ENCODE measurements at regions not wholly inside any gene's neighbourhood (a gene's known extent, or its start where the extent isn't known, plus 50 kb on each side); places are given as distances from the start of the nearest gene placed in this dataset.

DNA sequence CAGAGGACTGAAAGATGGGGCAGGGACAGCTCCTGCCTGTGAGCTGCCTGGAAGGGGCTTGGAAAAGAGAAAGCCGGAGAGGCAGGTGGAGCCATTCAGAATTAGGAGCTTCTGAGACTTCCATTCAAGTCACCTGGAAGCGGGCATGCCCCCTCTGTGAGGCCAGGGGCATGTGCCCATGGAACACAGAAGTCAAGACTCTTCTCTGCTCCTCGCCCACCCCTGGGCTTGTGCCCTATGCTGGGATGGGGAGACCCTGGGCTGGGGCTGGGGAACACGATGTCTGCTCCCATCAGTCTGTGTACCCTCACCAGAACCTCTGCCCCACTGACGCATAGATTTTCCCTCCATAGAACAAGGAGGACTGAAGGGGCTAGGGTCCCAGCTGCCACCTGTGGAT, 372.0 kb downstream of the SHANK2 start:
- in situ Hi-C loops (cut with HindIII; ENCODE audit: low pct_unique_long_range_greater_than_20kb, low sequenced_read_pairs) = no loop called here
- DNase-seq (ENCODE audit: low read depth, low spot score) = no peak

DNA sequence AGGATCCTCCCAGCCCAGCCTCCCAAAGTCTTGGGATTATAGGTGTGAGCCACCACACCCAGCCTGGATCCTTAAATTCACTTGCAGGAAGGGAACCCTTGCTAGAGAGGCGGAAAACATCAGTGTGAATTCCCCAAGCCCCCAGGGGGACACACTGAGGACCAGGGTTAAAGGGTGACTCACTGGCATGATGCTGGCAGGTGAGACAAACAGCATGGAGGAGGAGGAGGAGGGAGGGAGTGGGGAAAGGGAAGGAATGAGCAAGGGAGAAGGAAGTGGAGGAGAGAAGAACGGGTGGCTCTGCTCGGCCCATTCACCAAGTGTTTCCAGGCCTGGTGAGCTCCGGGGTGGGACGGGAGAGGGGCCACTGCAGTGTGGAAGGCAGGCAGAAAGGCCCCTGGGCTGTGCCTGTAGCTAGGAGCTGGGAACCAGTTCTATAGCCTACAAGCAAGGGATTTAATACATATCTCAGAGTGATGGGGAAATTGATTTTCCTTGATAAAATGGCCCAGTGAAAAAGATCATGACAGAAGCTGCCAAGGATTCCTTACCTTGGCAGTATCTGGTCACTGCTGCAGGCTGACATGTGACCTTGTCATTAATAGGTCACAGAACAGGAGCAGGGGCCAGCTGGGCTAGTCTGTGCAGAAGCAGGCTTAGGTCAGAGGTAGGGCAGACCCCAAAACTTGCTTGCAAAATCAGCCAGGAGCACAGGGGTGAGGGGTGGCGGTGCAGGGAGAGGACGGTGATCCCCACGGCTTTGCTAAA, 370.2 kb downstream of the SHANK2 start:
- in situ Hi-C loops (cut with HindIII; ENCODE audit: low pct_unique_long_range_greater_than_20kb, low sequenced_read_pairs) = no loop called here
- no peak for DNase-seq (ENCODE audit: low read depth, low spot score)

DNA sequence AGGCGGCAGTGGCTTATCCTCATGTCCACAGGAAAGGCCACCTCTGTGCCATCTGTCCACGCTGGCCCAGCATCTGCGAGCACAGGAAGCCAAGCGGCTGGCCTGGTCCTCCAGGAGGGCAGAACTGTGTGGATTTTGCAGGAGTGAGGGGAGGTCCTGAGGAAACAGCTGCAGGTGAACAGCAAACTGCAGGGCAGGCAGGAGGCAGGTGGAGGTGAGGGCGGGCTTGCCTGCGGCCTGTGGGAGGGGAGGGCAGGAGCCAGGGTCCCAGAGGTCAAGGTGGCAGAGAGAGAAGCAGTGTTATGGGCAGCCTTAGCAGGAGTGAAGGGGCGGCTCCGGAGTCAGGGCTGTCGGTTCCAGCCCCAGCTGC, 369.7 kb downstream of the SHANK2 start:
- in situ Hi-C loops (cut with HindIII; ENCODE audit: low pct_unique_long_range_greater_than_20kb, low sequenced_read_pairs) = no loop called here
- no peak for DNase-seq (ENCODE audit: low read depth, low spot score)

DNA sequence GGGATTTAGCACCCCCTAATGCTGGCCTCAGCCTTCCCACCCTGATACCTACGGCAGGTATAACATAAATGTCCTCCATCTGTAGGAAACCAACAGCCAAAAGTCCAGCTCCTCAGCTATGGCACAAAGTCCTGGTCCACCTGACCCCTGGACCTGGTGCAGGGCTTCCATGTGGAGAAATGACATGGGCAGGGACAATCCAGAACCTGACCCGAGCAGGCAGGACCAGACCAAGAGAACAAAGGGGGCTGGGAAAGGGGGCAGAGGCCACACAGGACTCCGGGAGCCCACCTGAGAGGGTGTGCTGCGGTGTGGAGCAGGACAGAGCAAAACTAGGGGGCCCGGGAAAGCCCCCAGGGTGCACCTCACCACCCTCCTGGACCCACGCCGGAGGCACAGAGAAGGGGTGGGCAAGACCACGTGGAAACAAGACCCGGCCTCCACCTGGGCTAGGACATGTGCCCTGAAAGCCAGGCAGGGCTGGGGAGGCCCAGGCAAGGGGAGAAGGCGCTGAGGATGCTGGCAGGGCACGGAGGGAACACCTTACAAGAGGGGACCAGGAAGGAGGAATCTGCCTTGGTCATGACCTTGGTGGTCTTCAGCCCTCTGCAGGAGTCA, 368.9 kb downstream of the SHANK2 start:
- DNase-seq (ENCODE audit: low read depth, low spot score) = no peak
- in situ Hi-C loops (cut with HindIII; ENCODE audit: low pct_unique_long_range_greater_than_20kb, low sequenced_read_pairs) = no loop called here

DNA sequence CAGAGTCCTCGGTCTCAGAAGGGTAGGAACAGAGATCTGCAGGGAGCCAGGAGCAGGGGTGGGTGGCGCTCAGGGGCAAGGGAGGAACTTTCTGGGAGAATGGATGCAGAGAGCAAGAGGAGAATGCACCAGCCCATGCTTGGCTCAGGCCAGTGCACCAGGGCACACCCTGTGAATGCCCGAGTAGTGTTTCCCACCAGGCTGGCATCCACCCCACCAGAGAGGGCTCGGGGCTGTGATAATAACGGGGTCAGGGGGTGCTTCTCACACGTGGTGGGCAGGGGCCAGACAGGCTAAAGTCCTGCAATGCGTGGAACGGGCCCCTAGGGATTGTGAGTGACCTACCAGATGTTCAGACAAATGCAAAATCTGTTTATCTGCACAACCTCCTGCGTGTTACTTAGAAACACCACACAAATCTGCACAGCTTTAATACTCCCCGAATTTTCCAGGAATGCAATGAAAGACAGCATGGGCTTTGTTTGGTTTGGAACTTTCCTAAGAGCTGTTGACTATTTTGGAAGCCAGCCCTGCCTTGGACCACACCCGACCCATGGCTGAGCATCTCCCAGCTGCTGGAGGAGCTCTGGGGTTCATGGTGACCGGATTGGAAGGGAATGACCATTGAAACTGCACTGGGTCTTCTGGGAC, 368.3 kb downstream of the SHANK2 start:
- in situ Hi-C loops (cut with HindIII; ENCODE audit: low pct_unique_long_range_greater_than_20kb, low sequenced_read_pairs) = no loop called here
- no peak for DNase-seq (ENCODE audit: low read depth, low spot score)

DNA sequence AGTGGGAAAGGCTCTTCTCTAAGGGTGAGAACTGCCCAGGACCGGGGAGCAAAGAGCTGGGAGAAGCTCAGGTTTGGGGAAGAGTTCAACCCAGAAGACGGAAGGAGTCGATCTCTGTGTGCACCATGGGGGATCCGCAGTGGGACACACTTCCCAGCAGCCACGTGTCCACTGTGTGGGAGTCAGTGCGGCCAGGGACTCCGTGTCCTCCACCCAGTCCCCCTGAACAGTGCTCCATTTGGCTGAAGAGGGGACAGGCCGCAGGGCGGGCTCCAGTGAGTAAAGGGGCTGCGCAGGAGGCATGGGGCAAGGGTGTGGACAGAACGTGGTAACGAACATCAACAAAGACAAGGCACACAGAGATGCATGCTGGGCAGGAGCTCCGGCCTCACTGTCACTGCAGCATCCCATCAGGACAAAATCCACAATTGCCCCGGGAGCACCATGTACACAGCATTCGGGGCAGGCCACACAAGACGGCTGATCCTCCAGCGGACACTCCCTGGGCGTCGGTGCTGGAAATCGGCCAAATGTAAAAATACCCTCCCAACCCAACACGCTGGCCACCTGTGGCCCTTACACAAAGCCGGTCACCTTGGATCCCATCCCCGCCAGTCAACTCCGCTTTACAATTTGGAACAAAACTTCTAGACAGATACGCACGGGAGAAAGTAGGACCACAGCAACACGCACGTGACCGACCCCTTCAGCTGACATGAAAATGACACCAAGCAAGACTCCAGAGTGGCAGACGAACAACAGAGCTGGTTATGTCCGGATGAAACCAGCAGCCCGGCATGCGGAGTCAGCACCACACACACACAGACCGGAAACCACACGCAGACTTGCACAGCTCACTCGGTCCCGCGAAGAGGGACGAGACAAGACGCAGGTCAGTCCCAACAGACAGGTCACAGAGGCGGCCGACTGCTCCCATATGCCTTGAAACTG, 366.8 kb downstream of the SHANK2 start:
- DNase-seq (ENCODE audit: low read depth, low spot score) = no peak
- in situ Hi-C loops (cut with HindIII; ENCODE audit: low pct_unique_long_range_greater_than_20kb, low sequenced_read_pairs) = no loop called here

DNA sequence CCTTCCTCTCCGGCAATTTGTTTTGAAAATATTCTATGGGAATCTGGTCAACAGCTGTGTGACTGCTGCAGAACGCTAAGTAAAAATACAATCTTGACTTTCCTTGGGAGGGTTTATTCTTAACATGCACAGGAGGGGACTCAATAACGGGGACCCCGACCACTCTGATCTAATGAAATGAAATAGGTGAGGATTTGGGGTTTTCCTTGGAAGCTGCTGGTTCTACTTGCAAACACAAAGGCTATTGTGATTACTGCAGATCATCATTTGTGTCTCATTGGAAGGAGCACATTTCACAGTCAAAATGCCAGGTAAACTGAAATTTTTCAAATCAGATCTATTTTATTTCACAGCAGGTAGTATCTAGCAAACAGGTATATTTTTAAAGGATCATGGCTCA, 366.1 kb downstream of the SHANK2 start:
- in situ Hi-C loops (cut with HindIII; ENCODE audit: low pct_unique_long_range_greater_than_20kb, low sequenced_read_pairs) = no loop called here
- DNase-seq (ENCODE audit: low read depth, low spot score) = no peak

DNA sequence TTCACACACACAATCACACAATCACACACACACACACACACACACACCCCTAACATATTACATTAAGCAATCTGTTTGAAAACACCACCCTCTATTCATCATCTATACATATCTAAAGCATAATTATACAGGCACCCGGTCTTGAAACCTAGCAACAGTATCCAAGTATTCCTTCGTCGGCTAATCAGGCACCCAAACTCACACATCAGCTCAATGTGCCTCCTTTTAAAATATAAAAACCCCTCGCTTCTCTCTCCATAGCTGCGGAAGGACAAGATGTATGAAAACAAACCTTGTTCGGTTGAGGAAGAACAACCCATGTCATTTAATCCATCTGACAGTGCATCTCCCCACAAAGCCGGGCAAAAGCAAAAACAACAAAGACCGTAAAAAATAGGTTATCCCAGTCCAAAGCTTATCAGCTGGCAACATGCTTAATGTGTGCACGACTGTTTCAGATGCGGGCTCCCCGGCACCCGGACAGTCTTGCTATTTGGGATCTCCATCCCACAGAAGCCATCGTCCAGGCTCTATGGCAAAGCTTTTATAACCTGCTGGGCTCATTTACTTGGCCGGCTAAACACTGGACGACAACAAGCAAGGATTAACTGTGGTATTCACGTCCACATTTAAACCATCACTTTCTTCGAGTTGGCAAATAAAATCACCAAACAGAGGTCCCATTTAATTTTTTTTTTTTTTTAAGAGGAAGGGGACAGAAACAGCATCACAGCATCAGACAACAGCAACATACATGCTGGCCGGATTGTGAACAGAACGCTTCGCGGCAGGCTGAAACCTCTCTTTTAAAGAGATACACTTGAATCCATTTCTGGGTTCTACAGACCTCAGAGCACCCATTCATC, 365.5 kb downstream of the SHANK2 start:
- in situ Hi-C loops (cut with HindIII; ENCODE audit: low pct_unique_long_range_greater_than_20kb, low sequenced_read_pairs) = no loop called here
- no peak for DNase-seq (ENCODE audit: low read depth, low spot score)

DNA sequence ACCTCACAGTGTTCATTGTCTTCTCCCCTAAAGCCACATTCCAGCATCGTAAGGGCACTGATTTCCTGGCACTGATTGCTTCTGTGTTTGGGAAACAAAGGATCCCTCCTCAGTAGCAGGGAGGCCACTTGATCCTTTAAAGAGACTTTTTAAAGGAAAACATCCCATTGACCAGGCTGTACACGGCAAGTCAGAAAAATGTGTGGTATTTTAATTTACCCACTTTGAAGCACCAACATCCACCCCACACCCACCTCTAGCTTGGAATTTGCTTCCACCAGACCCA, 364.9 kb downstream of the SHANK2 start:
- no peak for DNase-seq (ENCODE audit: low read depth, low spot score)
- in situ Hi-C loops (cut with HindIII; ENCODE audit: low pct_unique_long_range_greater_than_20kb, low sequenced_read_pairs) = no loop called here

DNA sequence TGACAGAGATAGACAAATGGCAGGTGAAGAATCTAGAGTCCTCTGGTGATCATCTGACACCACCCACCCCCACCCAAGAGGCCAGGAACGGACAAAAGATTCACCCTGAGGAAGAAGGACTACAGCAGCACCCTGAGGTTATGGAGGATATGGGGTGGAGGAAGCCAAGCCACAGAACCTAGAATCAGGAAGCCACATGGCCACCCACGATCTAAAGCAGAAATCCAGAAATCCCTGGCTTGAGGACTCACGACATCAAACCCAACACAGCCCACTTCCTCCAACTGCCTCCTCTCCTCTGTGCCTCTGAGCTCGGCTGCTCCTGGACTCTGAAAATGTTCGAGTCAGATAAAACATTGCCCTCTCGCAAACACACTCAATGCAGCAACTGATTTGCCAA, 364.3 kb downstream of the SHANK2 start:
- in situ Hi-C loops (cut with HindIII; ENCODE audit: low pct_unique_long_range_greater_than_20kb, low sequenced_read_pairs) = no loop called here
- no peak for DNase-seq (ENCODE audit: low read depth, low spot score)

DNA sequence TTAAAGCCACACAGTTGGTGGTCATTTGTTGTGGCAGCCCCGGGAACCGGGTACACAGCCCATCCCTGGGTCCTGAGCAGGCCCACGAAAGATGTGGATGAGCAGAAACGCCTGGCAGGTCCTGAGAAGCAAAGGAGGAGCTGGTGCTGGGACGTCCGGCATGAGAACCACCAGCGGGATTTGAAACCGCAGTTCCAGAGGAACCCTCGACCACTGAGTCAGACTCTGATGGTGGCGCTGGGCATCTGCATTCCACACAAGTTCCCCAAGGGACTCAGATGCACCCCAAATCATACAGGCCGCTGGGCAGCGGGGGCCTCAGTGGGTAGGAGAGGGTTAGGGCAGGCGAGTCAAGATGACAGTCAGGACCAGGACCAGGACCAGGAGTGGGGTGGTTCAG, 363.0 kb downstream of the SHANK2 start:
- no peak for DNase-seq (ENCODE audit: low read depth, low spot score)
- in situ Hi-C loops (cut with HindIII; ENCODE audit: low pct_unique_long_range_greater_than_20kb, low sequenced_read_pairs) = no loop called here

DNA sequence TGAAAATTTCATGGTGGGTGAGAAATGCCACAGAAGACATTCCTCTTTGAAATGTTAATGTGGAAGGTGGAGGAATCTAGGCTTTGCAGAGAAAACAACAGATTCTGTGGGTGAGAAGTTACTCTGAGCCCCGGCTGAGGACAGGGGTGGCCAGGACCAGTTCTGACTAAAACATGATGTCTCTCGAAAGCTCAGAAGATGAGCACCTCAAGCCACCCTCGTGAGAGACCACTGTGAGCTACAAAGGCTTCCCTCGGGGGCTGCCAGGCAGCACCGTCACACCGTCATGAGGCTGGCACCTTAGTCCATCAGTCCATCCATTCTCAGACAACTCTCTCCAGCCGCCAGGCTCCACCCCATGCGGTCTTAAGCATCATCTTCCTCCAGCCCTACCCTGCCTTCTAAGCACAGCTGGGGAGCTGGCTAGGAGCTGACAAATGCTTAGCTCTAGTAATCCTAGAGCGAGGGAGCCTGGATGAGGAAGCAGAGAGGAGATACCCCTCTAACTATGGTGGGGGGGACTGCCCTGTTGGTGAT, 360.5 kb downstream of the SHANK2 start:
- in situ Hi-C loops (cut with HindIII; ENCODE audit: low pct_unique_long_range_greater_than_20kb, low sequenced_read_pairs) = no loop called here

DNA sequence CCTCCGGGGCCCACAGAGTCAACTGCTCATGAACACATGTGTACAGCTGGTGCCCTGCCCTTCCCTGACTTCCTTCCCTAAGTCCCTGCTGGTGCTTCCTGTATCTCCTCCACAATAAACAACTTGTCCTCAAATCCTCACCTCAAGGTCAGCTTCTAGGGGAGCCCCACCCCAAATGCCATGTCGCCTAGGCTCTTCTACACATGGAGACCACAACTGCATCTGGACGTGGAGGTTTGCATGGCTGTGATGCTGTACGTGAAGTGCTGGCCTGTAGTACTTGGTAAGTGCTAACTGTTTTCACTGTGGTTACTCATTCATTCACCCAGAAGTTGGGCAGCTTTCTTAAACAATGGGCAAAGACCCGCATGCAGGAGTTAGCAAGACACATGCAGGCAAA, 359.5 kb downstream of the SHANK2 start:
- no peak for DNase-seq (ENCODE audit: low read depth, low spot score)
- in situ Hi-C loops (cut with HindIII; ENCODE audit: low pct_unique_long_range_greater_than_20kb, low sequenced_read_pairs) = no loop called here

More for the DNA sequence above, 360.5 kb downstream of the SHANK2 start:
- no peak for DNase-seq (ENCODE audit: low read depth, low spot score)

DNA sequence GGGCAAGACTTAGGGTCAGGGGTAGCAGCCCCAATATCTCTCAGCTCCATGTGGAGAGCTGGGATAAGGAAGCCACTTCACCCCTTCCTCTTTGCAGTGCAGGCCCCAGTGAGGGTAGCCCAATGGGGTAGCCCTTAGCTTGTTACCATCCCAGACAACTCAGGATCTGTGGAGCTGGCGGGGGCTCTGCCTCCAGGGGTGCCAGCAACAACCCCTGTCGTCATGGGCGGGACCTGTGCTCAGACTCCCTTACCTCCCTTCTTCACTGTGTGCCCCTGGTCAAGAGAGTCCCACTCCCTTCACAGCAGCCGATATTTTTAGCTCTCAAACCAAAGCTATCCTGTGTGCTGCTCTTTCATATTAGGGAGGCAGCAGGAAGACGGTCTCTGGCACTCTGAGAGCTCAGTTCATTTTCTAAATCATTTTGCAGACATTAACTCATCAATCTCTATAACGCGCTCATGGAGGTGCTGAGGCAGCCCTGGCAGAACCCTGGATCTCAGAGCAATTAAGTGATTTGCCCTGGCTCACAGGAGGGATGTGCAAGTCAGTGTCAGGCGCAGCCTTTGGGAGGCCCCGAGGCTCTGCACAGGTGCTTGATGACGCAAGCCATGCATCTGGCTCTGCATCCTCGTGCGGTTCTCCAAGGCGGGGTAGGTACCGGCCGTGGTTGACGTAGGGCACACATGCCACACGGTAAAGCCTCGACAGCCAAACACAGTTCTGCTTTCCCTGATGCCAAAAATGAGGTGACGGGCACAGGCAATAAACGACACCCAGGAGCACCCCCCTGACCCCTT, 357.6 kb downstream of the SHANK2 start:
- in situ Hi-C loops (cut with HindIII; ENCODE audit: low pct_unique_long_range_greater_than_20kb, low sequenced_read_pairs) = no loop called here
- DNase-seq (ENCODE audit: low read depth, low spot score) = no peak

DNA sequence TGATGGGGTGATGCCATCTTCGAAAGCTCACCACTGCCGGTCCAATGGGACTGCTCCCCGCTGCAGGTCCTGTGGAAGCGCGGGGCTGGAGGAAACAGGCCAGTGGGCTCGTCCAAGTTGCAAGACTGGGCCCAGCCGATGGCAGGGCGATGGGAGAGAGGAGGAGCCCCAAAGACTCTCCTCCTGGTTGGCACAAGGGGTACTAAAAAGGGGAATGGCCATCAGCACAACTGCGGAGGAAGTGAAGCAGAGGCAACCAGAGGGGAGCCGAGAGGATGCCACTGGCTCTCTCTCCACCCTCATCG, 357.1 kb downstream of the SHANK2 start:
- in situ Hi-C loops (cut with HindIII; ENCODE audit: low pct_unique_long_range_greater_than_20kb, low sequenced_read_pairs) = no loop called here
- DNase-seq (ENCODE audit: low read depth, low spot score) = no peak

DNA sequence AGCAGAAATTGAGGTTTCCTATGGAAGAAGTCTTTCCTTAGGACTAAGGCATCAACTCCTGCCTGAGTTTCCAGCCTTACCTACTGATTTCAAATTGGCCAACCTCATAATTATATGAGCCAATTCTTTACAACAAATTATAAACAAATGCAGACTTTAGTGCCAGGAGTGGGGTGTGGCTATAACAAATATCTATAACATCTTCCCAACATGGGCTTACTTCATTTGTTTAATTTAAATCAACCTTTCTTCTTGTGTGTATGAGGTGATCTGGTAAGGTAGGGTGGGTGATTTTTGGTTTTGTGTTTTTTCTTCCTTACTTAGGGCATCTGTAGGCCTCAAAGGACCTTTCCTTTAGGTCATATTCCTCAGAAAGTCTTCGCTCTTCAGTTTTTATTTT, 354.9 kb downstream of the SHANK2 start:
- in situ Hi-C loops (cut with HindIII; ENCODE audit: low pct_unique_long_range_greater_than_20kb, low sequenced_read_pairs) = no loop called here

DNA sequence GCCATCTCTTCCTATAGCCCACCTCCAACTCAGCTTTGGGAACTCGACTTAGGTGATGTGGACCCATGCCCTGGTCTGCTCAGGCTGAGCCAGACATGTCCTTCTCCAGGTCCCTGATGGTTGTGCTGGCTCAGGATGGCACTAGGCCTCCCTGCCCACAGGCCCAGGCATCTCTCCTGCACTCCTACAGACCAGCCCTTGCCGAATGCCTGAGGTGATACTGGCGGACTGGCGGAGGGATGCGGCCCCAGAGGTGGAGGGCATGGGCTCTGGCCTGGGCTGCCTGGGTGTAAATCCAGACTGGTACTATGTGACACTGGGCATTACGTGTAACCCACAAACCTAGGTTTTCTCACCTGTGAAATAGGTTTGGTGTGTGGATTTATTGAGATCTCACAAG, 352.8 kb downstream of the SHANK2 start:
- in situ Hi-C loops (cut with HindIII; ENCODE audit: low pct_unique_long_range_greater_than_20kb, low sequenced_read_pairs) = no loop called here
- no peak for DNase-seq (ENCODE audit: low read depth, low spot score)

More for the DNA sequence above, 354.9 kb downstream of the SHANK2 start:
- no peak for DNase-seq (ENCODE audit: low read depth, low spot score)

All from SK-MEL-5 (cell line).